Nephron (organoid): ENCODE measurements at regions not wholly inside any gene's neighbourhood (a gene's known extent, or its start where the extent isn't known, plus 50 kb on each side); places are given as distances from the start of the nearest gene placed in this dataset.

Source experiments
- H3K27ac Mint-ChIP-seq, 3 experiments: 2 replicates each; pipeline ENCODE4 v1.8.0; 2020; ENCODE audit warnings: mixed read lengths in 3 of 3, mild to moderate bottlenecking in 2 of 3, moderate library complexity in 1 of 3
- H3K27me3 Mint-ChIP-seq: 2 replicates; pipeline ENCODE4 v1.8.0; 2021; ENCODE audit warnings: low read depth, mild to moderate bottlenecking, moderate library complexity, mixed read lengths
- H3K36me3 Mint-ChIP-seq: 2 replicates; pipeline ENCODE4 v1.8.0; 2020; ENCODE audit warnings: low read depth, mixed read lengths
- H3K4me1 Mint-ChIP-seq: 2 replicates; pipeline ENCODE4 v1.8.0; 2020; ENCODE audit warnings: mixed read lengths
- H3K4me3 Mint-ChIP-seq, 3 experiments: 2 replicates each; pipeline ENCODE4 v1.8.0; 2020; ENCODE audit warnings: mild to moderate bottlenecking in 3 of 3, mixed read lengths in 3 of 3, moderate library complexity in 2 of 3
- H3K9me3 Mint-ChIP-seq: 2 replicates; pipeline ENCODE4 v1.8.0; 2020; ENCODE audit warnings: mixed read lengths
- CTCF ChIP-seq, 3 experiments: fragments of 200-600 bp; sonication (generic); IDR thresholded peaks; one replicate each; pipeline ENCODE4 v1.5.0; 2021; ENCODE audit warnings: antibody characterized with exemption in 3 of 3; ENCODE audit not compliant: unreplicated experiment in 3 of 3

GRCh38 chr7:153523320-153524015 is 528.7 kb upstream of the DPP6 start:
- H3K9me3 Mint-ChIP-seq = peaks cover 61% of the 10 kb centered on the region
- H3K4me3 Mint-ChIP-seq = no peak overlapping the region
- no peaks in the 10 kb centered on the region for H3K27me3 Mint-ChIP-seq
- H3K27ac Mint-ChIP-seq = no peak overlapping the region
- H3K36me3 Mint-ChIP-seq = no peaks in the 10 kb centered on the region
- H3K4me1 Mint-ChIP-seq = no peaks in the 10 kb centered on the region
- TF ChIP-seq CTCF (IDR thresholded peaks at IDR 0.05; ENCODE audit: unreplicated experiment in 3 of 3) = no peak

- H3K9me3 Mint-ChIP-seq = peaks cover 60% of the 10 kb centered on the region
- no peaks in the 10 kb centered on the region for H3K27me3 Mint-ChIP-seq
- H3K4me3 Mint-ChIP-seq = no peak overlapping the region
- no peak overlapping the region for H3K27ac Mint-ChIP-seq
- no peaks in the 10 kb centered on the region for H3K36me3 Mint-ChIP-seq
- no peak for TF ChIP-seq CTCF (IDR thresholded peaks at IDR 0.05; ENCODE audit: unreplicated experiment in 3 of 3)
- H3K4me1 Mint-ChIP-seq = no peaks in the 10 kb centered on the region
Observed at GRCh38 chr7:153524070-153524601, 528.1 kb upstream of the DPP6 start.

- TF ChIP-seq CTCF (IDR thresholded peaks at IDR 0.05; ENCODE audit: unreplicated experiment in 3 of 3) = no peak
- peaks cover 58% of the 10 kb centered on the region for H3K9me3 Mint-ChIP-seq
- no peaks in the 10 kb centered on the region for H3K4me1 Mint-ChIP-seq
- H3K27ac Mint-ChIP-seq = no peak overlapping the region
- peaks cover 4% of the 10 kb centered on the region for H3K36me3 Mint-ChIP-seq
- H3K27me3 Mint-ChIP-seq = no peaks in the 10 kb centered on the region
- no peak overlapping the region for H3K4me3 Mint-ChIP-seq
Observed at GRCh38 chr7:153529100-153529499, 523.1 kb upstream of the DPP6 start.

- H3K27ac Mint-ChIP-seq = no peak overlapping the region
- H3K4me3 Mint-ChIP-seq = no peak overlapping the region
- peaks cover 56% of the 10 kb centered on the region for H3K9me3 Mint-ChIP-seq
- no peaks in the 10 kb centered on the region for H3K27me3 Mint-ChIP-seq
- no peak for TF ChIP-seq CTCF (IDR thresholded peaks at IDR 0.05; ENCODE audit: unreplicated experiment in 3 of 3)
- H3K36me3 Mint-ChIP-seq = peaks cover 4% of the 10 kb centered on the region
- no peaks in the 10 kb centered on the region for H3K4me1 Mint-ChIP-seq
Observed at GRCh38 chr7:153529651-153530165, 522.5 kb upstream of the DPP6 start.

GRCh38 chr7:153530441-153530840 is 521.8 kb upstream of the DPP6 start:
- H3K4me1 Mint-ChIP-seq = no peaks in the 10 kb centered on the region
- TF ChIP-seq CTCF (IDR thresholded peaks at IDR 0.05; ENCODE audit: unreplicated experiment in 3 of 3) = no peak
- H3K4me3 Mint-ChIP-seq = no peak overlapping the region
- H3K27me3 Mint-ChIP-seq = no peaks in the 10 kb centered on the region
- H3K36me3 Mint-ChIP-seq = peaks cover 4% of the 10 kb centered on the region
- peaks cover 55% of the 10 kb centered on the region for H3K9me3 Mint-ChIP-seq
- H3K27ac Mint-ChIP-seq = no peak overlapping the region

GRCh38 chr7:153532326-153532725 is 519.9 kb upstream of the DPP6 start:
- no peak overlapping the region for H3K27ac Mint-ChIP-seq
- TF ChIP-seq CTCF (IDR thresholded peaks at IDR 0.05; ENCODE audit: unreplicated experiment in 3 of 3) = no peak
- no peaks in the 10 kb centered on the region for H3K27me3 Mint-ChIP-seq
- peaks cover 4% of the 10 kb centered on the region for H3K36me3 Mint-ChIP-seq
- H3K9me3 Mint-ChIP-seq = peaks cover 54% of the 10 kb centered on the region
- no peaks in the 10 kb centered on the region for H3K4me1 Mint-ChIP-seq
- no peak overlapping the region for H3K4me3 Mint-ChIP-seq
